GM18520 (cell line): ENCODE measurements at regions not wholly inside any gene's neighbourhood (a gene's known extent, or its start where the extent isn't known, plus 50 kb on each side); places are given as distances from the start of the nearest gene placed in this dataset.
"Not testable (repeated sequence)": the region's sequence is repeated elsewhere in the genome, so short reads cannot be mapped to it uniquely, and the experiment has no call there.

Experiments
- ATAC-seq: cut with Tn5 transposase; IDR thresholded peaks from one replicate; pipeline ENCODE4 v1.9.1; 2021; ENCODE audit not compliant: unreplicated experiment

GRCh38 chr21:31609081-31609480 is 50.4 kb upstream of the SOD1 start:
- ATAC-seq = no peak

GRCh38 chr21:31607791-31608190 is 51.7 kb upstream of the SOD1 start:
- no peak for ATAC-seq

DNA sequence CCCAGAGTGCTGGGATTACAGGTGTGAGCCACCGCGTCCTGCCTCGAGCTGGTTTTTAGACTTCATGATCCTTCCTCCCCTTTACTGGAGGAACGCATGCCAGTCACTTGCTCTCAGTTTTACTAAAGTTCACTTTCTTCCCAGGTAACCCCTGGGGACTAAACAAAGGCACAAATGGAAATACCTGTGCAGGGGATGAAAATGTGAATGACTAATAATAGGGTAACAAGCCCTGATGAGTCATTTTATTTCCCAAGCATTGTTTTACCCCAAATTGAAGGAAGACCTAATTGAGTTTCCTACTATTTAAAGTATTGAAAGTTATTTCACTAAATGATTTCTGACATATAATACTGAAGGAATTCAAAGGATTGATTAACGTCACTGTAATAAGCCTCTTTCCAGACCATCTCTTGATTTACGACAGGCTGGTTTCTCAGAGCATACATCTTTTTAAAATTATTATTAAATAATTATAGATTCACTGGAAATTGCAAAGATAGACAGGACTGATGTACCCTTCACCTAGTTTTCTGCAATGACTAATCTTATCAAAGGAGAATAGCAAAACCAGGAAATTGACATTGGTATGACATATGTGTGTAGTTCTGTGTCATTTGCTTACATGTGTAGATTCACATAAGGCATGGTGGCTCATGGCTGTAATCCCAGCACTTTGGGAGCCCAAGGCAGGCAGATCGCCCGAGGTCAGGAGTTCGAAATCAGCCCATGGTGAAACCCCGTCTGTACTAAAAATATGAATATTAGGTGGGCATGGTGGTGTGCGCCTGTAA is 53.2 kb upstream of the SOD1 start:
- ATAC-seq = no peak

DNA sequence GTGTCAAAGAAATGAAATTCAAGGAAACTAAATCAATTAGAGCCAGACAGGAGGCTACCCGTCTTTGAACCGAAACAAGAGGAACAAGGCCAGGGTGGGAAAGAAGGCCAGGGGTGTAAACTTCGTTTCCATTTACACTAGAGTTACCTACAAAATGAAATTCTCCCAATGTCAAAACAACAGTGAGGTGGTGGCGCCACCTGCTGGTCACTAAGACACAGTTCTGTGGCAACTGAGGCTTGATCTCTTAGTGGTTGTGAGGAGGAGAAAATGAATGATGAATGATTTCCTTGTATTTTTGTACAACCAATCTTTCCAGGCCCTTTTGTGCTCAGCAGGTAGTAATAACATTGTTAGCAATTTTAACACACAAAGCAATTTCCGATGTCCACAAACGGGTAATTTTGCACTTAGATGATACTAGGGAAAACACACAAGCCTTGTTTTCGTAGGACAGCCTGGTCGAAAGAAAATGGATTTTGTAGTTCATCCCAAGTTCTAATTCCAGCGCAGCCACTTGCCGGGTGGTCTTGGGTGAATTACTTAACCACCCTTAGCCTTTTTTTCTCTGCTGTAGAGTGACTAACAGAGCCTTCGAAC is 54.8 kb upstream of the SOD1 start:
- no peak for ATAC-seq

DNA sequence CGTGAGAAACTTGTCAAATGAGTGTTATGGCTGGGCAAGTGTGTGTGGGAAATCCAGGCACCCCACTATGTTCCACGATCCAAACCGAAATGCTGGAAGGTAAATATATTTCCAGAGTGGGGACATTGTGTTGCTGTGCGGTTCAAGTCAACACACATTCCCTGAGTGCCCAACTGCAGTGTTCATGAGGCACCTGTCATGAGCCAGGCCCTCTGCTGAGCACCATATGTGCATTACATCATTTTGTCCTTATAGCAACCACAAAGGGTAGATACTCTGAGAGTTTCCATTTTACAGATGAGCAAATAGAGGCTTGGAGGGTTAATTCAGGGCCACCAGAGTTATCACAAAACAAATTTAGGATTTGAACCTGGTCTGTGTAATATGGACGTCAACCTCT is 59.9 kb upstream of the SOD1 start:
- ATAC-seq = no peak

DNA sequence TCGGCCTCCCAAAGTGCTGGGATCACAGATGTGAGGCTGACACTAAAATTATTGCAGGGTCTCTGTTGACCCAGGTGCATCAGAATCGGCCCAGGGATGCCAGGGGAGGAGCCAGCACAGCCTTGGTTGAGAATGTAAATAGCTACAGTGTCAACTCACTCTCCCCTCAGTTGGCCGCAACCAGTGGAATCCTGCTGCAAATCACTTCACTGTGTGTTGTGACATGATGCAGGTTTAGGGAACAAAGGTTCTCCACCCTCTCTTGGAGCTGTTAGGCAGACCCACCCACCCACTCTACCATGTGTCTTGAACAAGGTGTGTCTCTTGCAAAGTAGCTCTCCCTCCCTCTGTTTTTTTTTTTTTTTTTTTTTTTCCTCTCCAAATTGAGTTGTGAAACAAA is 60.5 kb upstream of the SOD1 start:
- no peak for ATAC-seq

DNA sequence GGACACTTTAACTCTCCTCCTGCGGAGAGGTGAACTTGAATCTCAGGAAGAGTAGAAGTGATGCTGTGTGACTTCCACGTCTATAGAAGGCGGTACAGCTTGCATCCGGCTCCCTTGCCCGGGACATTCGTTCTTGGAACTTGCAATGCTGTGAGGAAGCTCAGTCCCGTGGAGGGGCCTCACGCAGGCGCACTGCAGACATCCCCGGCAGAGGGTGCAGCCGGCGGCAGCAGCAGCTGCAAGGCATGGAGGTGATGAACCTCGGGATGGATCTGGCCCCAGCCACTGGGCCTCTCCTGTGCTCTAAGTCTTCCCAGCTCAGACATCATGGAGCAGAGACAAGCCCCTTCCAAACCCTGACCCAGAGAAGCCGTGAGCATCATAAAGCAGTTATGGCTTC is 61.8 kb upstream of the SOD1 start:
- ATAC-seq = no peak

GRCh38 chr21:31596055-31596454 is 63.4 kb upstream of the SOD1 start:
- no peak for ATAC-seq

- no peak for ATAC-seq
Observed at GRCh38 chr21:31594726-31595125, 64.8 kb upstream of the SOD1 start.

GRCh38 chr21:31594279-31594678 is 65.2 kb upstream of the SOD1 start:
- no peak for ATAC-seq

GRCh38 chr21:31592963-31593560 is 66.4 kb upstream of the SOD1 start:
- ATAC-seq = no peak

DNA sequence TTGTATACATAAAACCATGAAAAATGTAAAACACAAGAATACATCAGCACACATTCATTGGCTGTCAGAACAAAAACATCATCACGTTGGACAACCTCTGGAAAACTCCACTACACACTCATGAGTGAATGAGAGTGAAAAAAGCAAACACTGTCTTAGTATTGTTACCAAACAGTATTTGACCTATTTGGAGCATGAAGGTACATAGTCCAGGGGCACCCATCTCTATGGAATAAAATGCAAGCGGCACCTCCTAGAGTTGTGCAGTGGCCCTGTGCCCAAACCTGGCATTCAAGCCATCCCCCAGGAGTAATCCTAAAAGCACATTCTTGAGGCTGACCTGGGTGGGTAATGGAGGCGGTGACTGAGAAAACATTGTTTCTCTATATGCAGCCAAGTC is 67.0 kb upstream of the SOD1 start:
- ATAC-seq = no peak

- ATAC-seq = no peak
Observed at GRCh38 chr21:31589820-31590219, 69.7 kb upstream of the SOD1 start.

- ATAC-seq = no peak
Observed at GRCh38 chr21:31586118-31586517, 73.4 kb upstream of the SOD1 start.

- ATAC-seq = not testable (repeated sequence)
Observed at GRCh38 chr21:31583937-31584336, 75.6 kb upstream of the SOD1 start.

DNA sequence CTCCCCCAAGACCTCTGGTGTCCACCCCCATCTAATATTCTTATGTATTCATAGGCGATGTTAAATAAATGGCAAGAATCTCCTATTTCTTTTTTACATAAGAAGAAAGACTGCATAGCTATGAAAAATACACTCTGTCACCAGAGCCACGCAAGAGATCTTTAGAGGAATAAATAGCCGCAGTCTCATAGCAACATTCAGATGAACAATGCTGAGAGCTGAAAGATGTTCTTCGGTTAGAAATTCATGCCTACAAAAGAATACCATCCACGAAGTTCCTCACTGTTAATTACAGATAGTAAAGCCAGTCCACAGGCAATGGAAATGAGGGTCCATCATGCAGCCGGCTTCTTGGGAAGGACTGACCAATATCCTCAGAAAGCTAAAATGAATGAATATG is 76.0 kb upstream of the SOD1 start:
- ATAC-seq = no peak

DNA sequence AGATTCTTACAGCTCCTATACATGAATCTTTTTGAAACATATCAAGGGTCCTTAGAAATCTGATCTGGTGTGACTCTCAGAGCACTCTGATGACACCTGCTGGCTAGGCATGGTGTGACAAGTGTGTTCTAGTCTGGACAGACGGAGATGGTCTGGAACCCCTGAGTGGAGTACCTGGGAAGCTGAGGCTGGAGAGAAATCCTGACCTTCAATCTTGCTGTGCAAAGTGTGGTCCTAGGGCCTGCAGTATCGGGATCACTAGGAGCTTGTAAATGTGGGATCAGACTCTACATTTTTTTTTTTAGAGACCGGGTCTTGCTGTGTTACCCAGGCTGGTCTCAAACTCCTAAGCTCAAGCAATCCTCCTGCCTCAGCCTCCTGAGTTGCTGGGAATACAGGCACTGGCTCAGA is 78.6 kb upstream of the SOD1 start:
- ATAC-seq = peak; percentile 58

GRCh38 chr21:31577271-31577670 is 82.2 kb upstream of the SOD1 start:
- ATAC-seq = no peak

- ATAC-seq = no peak
Observed at GRCh38 chr21:31576428-31576827, 83.1 kb upstream of the SOD1 start.

- ATAC-seq = no peak
Observed at GRCh38 chr21:31573217-31573616, 86.3 kb upstream of the SOD1 start.

DNA sequence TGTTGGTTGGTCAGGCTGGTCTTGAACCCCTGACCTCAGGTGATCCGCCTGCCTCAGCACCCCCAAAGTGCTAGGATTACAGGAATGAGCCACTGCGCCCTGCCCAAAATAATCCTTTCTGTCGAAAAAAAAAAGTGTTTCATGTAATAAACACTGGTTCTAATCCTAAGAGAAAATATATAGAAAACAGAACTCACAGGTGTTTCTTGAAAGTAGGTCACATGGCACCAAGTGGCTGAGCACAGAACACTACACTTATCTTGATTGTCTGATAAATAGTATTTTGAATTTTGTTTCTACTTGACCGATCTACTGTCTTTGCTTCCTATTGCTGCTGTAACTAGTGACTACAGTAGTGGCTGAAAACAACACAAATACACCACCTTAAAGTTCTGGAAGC is 87.6 kb upstream of the SOD1 start:
- ATAC-seq = no peak

DNA sequence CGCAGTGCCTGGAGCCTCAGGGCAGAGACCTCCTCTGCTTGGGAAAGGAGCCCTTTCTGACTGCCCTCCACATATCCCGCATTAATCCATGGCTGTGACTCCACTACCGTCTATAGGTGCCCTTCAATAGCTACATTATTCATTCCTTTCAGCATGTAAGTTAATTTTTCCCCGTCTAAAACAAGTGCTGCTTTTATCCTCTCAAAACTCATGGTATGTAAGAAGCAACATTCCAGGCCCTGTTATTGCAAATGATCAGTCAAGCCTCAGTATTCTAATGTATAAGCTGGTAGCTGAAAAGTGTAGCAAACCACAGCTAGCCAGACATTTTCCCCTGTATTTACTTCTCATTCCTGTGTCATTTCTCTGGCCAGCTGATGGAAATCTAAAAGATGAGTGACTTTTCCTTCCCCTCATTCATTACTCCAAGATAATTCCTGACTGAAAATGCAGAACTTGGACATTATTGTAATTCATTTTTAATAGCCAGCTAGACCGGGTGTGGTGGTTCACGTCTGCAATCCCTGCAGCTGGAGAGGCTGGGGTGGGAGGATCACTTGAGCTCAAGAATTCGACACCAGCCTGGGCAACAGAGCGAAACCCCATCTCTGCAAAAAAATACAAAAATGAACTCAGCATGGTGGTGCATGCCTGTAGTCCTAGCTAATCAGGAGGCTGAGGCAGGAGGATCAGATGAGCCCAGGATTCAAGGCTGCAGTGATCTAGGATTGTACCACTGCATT is 88.5 kb upstream of the SOD1 start:
- no peak for ATAC-seq
